ENCODE measurements at regions not wholly inside any gene's neighbourhood (a gene's known extent, or its start where the extent isn't known, plus 50 kb on each side); places are given as distances from the start of the nearest gene placed in this dataset.

DNA sequence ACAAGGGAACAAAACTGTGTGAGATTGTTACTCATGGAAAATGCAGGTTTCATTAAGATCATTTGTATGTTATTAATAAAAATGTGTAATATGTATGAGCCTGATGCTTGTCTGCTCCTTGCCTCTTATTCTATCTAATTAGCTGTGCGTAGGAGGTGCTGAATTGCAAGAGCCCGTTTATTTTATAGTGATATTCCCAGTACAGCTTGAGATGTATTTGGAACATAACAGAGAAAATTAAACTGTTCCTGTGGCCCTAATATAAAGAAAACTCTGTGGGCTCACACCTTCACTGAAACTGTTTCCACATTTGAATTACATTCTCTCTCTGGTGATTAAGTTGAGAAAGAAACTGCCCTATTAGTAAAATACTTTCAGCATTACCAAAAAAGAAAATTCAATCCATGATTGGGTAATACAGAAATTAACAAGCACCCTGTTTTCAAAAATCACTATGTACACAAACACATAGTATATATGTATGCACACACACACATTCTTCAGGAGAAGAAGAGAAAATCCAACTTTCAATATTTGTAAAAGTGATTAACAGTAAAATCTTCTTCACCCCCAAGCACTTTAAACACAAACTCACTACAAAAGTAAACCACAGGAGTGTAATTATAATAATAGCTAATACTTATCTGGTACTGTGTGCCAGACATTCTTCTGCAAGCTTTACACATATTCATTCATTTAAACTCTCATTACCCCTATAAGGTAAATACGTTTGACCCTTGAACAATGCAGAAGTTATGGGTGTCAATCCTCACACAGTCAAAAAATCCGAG is 233.2 kb downstream of the PHLDA1 start (continued):
- TF ChIP-seq, protein P1, sequence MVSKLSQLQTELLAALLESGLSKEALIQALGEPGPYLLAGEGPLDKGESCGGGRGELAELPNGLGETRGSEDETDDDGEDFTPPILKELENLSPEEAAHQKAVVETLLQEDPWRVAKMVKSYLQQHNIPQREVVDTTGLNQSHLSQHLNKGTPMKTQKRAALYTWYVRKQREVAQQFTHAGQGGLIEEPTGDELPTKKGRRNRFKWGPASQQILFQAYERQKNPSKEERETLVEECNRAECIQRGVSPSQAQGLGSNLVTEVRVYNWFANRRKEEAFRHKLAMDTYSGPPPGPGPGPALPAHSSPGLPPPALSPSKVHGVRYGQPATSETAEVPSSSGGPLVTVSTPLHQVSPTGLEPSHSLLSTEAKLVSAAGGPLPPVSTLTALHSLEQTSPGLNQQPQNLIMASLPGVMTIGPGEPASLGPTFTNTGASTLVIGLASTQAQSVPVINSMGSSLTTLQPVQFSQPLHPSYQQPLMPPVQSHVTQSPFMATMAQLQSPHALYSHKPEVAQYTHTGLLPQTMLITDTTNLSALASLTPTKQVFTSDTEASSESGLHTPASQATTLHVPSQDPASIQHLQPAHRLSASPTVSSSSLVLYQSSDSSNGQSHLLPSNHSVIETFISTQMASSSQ (IDR thresholded peaks at IDR 0.05; ENCODE audit: low read depth): no peak
- TF ChIP-seq, protein P1 (CRISPR knock-in tag; IDR thresholded peaks at IDR 0.05; ENCODE audit: borderline replicate concordance): peak; percentile 17; the same call in 1 of the 2 replicates
- TF ChIP-seq TCF7 (IDR thresholded peaks at IDR 0.05; ENCODE audit: low read depth): peak; percentile 49; the same call in 1 of the 2 replicates
- no peak for TF ChIP-seq HES4 (CRISPR knock-in tag; IDR thresholded peaks at IDR 0.05; ENCODE audit: borderline replicate concordance)
- no peak for TF ChIP-seq ZNF570 (CRISPR knock-in tag; IDR thresholded peaks at IDR 0.05; ENCODE audit: borderline replicate concordance)
- no peak for TF ChIP-seq SOX6 (IDR thresholded peaks at IDR 0.05)
- peak; percentile 48; the same call in 1 of the 2 replicates for TF ChIP-seq SOX6 (CRISPR knock-in tag; IDR thresholded peaks at IDR 0.05)
- TF ChIP-seq, protein P2, sequence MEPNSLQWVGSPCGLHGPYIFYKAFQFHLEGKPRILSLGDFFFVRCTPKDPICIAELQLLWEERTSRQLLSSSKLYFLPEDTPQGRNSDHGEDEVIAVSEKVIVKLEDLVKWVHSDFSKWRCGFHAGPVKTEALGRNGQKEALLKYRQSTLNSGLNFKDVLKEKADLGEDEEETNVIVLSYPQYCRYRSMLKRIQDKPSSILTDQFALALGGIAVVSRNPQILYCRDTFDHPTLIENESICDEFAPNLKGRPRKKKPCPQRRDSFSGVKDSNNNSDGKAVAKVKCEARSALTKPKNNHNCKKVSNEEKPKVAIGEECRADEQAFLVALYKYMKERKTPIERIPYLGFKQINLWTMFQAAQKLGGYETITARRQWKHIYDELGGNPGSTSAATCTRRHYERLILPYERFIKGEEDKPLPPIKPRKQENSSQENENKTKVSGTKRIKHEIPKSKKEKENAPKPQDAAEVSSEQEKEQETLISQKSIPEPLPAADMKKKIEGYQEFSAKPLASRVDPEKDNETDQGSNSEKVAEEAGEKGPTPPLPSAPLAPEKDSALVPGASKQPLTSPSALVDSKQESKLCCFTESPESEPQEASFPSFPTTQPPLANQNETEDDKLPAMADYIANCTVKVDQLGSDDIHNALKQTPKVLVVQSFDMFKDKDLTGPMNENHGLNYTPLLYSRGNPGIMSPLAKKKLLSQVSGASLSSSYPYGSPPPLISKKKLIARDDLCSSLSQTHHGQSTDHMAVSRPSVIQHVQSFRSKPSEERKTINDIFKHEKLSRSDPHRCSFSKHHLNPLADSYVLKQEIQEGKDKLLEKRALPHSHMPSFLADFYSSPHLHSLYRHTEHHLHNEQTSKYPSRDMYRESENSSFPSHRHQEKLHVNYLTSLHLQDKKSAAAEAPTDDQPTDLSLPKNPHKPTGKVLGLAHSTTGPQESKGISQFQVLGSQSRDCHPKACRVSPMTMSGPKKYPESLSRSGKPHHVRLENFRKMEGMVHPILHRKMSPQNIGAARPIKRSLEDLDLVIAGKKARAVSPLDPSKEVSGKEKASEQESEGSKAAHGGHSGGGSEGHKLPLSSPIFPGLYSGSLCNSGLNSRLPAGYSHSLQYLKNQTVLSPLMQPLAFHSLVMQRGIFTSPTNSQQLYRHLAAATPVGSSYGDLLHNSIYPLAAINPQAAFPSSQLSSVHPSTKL (CRISPR knock-in tag; IDR thresholded peaks at IDR 0.05): peak; percentile 80
- TF ChIP-seq, protein P3, sequence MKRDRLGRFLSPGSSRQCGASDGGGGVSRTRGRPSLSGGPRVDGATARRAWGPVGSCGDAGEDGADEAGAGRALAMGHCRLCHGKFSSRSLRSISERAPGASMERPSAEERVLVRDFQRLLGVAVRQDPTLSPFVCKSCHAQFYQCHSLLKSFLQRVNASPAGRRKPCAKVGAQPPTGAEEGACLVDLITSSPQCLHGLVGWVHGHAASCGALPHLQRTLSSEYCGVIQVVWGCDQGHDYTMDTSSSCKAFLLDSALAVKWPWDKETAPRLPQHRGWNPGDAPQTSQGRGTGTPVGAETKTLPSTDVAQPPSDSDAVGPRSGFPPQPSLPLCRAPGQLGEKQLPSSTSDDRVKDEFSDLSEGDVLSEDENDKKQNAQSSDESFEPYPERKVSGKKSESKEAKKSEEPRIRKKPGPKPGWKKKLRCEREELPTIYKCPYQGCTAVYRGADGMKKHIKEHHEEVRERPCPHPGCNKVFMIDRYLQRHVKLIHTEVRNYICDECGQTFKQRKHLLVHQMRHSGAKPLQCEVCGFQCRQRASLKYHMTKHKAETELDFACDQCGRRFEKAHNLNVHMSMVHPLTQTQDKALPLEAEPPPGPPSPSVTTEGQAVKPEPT (CRISPR knock-in tag; IDR thresholded peaks at IDR 0.05; ENCODE audit: low read depth): no peak
- TF ChIP-seq ZNF619 (CRISPR knock-in tag; IDR thresholded peaks at IDR 0.05): no peak
